ENCODE measurements at regions not wholly inside any gene's neighbourhood (a gene's known extent, or its start where the extent isn't known, plus 50 kb on each side); places are given as distances from the start of the nearest gene placed in this dataset.

DNA sequence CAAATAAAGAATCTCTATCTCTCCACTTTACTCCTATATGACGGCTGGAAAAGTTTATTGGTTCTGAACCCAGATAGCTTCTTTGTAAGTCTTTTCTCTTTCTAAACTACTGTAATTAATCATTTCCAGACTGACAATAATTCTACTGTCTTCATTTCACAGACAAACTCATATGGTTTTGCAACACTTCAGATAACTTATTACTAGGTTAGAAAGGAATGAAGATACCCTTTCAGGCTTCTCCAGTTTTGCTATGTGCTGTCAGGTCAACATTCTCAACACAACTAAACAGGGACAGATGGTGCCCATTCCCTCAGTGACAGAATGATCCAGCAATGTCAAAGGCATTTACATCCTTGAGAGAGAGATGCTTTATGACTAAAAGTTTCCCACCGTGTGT is 198.5 kb upstream of the ITGA4 start:
- TF ChIP-seq FOSL1 (IDR thresholded peaks at IDR 0.05; ENCODE audit: low read depth) (no peak), EZH2 (IDR thresholded peaks at IDR 0.05) (no peak), TCF7L2 (IDR thresholded peaks at IDR 0.05; ENCODE audit: borderline replicate concordance, extremely low read depth, insufficient read depth, insufficient read length) (no peak), POLR2A (IDR thresholded peaks at IDR 0.05; ENCODE audit: borderline replicate concordance, extremely low read depth, insufficient read depth, insufficient read length) (no peak), POLR2AphosphoS5 (IDR thresholded peaks at IDR 0.05; ENCODE audit: low read depth, low read length) (no peak)
- TF ChIP-seq, protein P1, sequence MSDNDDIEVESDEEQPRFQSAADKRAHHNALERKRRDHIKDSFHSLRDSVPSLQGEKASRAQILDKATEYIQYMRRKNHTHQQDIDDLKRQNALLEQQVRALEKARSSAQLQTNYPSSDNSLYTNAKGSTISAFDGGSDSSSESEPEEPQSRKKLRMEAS (IDR thresholded peaks at IDR 0.05): no peak
- TF ChIP-seq, protein P2, sequence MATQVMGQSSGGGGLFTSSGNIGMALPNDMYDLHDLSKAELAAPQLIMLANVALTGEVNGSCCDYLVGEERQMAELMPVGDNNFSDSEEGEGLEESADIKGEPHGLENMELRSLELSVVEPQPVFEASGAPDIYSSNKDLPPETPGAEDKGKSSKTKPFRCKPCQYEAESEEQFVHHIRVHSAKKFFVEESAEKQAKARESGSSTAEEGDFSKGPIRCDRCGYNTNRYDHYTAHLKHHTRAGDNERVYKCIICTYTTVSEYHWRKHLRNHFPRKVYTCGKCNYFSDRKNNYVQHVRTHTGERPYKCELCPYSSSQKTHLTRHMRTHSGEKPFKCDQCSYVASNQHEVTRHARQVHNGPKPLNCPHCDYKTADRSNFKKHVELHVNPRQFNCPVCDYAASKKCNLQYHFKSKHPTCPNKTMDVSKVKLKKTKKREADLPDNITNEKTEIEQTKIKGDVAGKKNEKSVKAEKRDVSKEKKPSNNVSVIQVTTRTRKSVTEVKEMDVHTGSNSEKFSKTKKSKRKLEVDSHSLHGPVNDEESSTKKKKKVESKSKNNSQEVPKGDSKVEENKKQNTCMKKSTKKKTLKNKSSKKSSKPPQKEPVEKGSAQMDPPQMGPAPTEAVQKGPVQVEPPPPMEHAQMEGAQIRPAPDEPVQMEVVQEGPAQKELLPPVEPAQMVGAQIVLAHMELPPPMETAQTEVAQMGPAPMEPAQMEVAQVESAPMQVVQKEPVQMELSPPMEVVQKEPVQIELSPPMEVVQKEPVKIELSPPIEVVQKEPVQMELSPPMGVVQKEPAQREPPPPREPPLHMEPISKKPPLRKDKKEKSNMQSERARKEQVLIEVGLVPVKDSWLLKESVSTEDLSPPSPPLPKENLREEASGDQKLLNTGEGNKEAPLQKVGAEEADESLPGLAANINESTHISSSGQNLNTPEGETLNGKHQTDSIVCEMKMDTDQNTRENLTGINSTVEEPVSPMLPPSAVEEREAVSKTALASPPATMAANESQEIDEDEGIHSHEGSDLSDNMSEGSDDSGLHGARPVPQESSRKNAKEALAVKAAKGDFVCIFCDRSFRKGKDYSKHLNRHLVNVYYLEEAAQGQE (IDR thresholded peaks at IDR 0.05; ENCODE audit: low read depth): no peak
- TF ChIP-seq, protein P3, sequence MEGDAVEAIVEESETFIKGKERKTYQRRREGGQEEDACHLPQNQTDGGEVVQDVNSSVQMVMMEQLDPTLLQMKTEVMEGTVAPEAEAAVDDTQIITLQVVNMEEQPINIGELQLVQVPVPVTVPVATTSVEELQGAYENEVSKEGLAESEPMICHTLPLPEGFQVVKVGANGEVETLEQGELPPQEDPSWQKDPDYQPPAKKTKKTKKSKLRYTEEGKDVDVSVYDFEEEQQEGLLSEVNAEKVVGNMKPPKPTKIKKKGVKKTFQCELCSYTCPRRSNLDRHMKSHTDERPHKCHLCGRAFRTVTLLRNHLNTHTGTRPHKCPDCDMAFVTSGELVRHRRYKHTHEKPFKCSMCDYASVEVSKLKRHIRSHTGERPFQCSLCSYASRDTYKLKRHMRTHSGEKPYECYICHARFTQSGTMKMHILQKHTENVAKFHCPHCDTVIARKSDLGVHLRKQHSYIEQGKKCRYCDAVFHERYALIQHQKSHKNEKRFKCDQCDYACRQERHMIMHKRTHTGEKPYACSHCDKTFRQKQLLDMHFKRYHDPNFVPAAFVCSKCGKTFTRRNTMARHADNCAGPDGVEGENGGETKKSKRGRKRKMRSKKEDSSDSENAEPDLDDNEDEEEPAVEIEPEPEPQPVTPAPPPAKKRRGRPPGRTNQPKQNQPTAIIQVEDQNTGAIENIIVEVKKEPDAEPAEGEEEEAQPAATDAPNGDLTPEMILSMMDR (IDR thresholded peaks at IDR 0.05 in 2 of 3, conservative IDR thresholded peaks at IDR 0.05 in 1 of 3; ENCODE audit: borderline replicate concordance in 1 of 3, insufficient read depth in 1 of 3, low read depth in 2 of 3, low read length in 2 of 3): no peak
- TF ChIP-seq, protein P4, sequence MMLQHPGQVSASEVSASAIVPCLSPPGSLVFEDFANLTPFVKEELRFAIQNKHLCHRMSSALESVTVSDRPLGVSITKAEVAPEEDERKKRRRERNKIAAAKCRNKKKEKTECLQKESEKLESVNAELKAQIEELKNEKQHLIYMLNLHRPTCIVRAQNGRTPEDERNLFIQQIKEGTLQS (IDR thresholded peaks at IDR 0.05): no peak

Data from HCT116 (cell line).